WTC11 (cell line): ENCODE measurements at regions not wholly inside any gene's neighbourhood (a gene's known extent, or its start where the extent isn't known, plus 50 kb on each side); places are given as distances from the start of the nearest gene placed in this dataset.

Experiments
- ATAC-seq: fragments of 200-7000 bp; cut with Tn5 transposase; 2 replicates; pipeline ENCODE4 v1.10.0; 2021; ENCODE audit warnings: mild to moderate bottlenecking, moderate library complexity
- CTCF ChIA-PET: fragments of 300-600 bp; sonication (Branson Sonifier 250); formaldehyde crosslinking; loops from one replicate; lab custom pipeline; 2021; ENCODE audit warnings: antibody characterized with exemption; lab: Charles Lee
- POLR2A ChIA-PET: fragments of 350-600 bp; sonication (Branson Sonifier 250); formaldehyde crosslinking; loops from one replicate; lab custom pipeline; 2021; ENCODE audit warnings: antibody characterized with exemption; lab: Charles Lee
- DNase-seq: peaks from one replicate; pipeline ENCODE4 v3.0.0; 2021; ENCODE audit warnings: low spot score
- H3K27ac Mint-ChIP-seq: 2 replicates; pipeline ENCODE4 v1.8.0; 2021; ENCODE audit warnings: mixed read lengths
- H3K27me3 Mint-ChIP-seq: 2 replicates; pipeline ENCODE4 v1.8.0; 2021; ENCODE audit warnings: low read depth, mild to moderate bottlenecking, moderate library complexity, mixed read lengths
- H3K36me3 Mint-ChIP-seq: 2 replicates; pipeline ENCODE4 v1.8.0; 2021; ENCODE audit warnings: mixed read lengths
- H3K4me1 Mint-ChIP-seq: 2 replicates; pipeline ENCODE4 v1.8.0; 2022; ENCODE audit warnings: mixed read lengths
- H3K4me3 Mint-ChIP-seq: 2 replicates; pipeline ENCODE4 v1.8.0; 2021; ENCODE audit warnings: mild to moderate bottlenecking, moderate library complexity, mixed read lengths
- H3K9me3 Mint-ChIP-seq: 2 replicates; pipeline ENCODE4 v1.8.0; 2021; ENCODE audit warnings: mixed read lengths
- ATF1 ChIP-seq: sonication (generic); formaldehyde crosslinking; IDR thresholded peaks from 2 replicates; pipeline ENCODE4 v1.8.1; 2023; ENCODE audit warnings: mild to moderate bottlenecking, moderate library complexity, missing genetic modification reagents
- ATF6 ChIP-seq: sonication (generic); formaldehyde crosslinking; IDR thresholded peaks from 2 replicates; pipeline ENCODE4 v1.8.1; 2023; ENCODE audit warnings: mild to moderate bottlenecking, missing genetic modification reagents
- ELF4 ChIP-seq: sonication (generic); formaldehyde crosslinking; IDR thresholded peaks from 2 replicates; pipeline ENCODE4 v1.8.1; 2022; ENCODE audit warnings: low read depth, mild to moderate bottlenecking, moderate library complexity, missing genetic modification reagents
- FOXJ3 ChIP-seq: sonication (generic); formaldehyde crosslinking; IDR thresholded peaks from 2 replicates; pipeline ENCODE4 v1.9.0; 2021; ENCODE audit warnings: missing genetic modification reagents, mild to moderate bottlenecking, borderline replicate concordance
- FOXK1 ChIP-seq: sonication (generic); formaldehyde crosslinking; IDR thresholded peaks from 2 replicates; pipeline ENCODE4 v1.8.0; 2022; ENCODE audit warnings: mild to moderate bottlenecking, moderate library complexity, missing genetic modification reagents
- GRHL2 ChIP-seq: fragments of 250-450 bp; sonication (Bioruptor Pico); IDR thresholded peaks from 2 replicates; pipeline ENCODE4 v1.8.0; 2022; ENCODE audit warnings: mild to moderate bottlenecking, moderate library complexity; ENCODE audit not compliant: insufficient replicate concordance, severe bottlenecking
- HMGA2 ChIP-seq: fragments of 250-450 bp; sonication (Bioruptor Pico); IDR thresholded peaks from 2 replicates; pipeline ENCODE4 v1.4.0; 2021; ENCODE audit warnings: mild to moderate bottlenecking, moderate library complexity
- KAT7 ChIP-seq: sonication (generic); formaldehyde crosslinking; IDR thresholded peaks from 2 replicates; pipeline ENCODE4 v1.8.1; 2023; ENCODE audit warnings: missing genetic modification reagents, mild to moderate bottlenecking, borderline replicate concordance
- MXD4 ChIP-seq: fragments of 250-450 bp; sonication (Bioruptor Pico); IDR thresholded peaks from 2 replicates; pipeline ENCODE4 v1.8.0; 2021; ENCODE audit warnings: mild to moderate bottlenecking, moderate library complexity, borderline replicate concordance
- NFATC4 ChIP-seq: fragments of 250-450 bp; sonication (Bioruptor Pico); IDR thresholded peaks from 2 replicates; pipeline ENCODE4 v1.9.0; 2021; ENCODE audit warnings: mild to moderate bottlenecking
- NR2C2 ChIP-seq: sonication (generic); formaldehyde crosslinking; IDR thresholded peaks from 2 replicates; pipeline ENCODE4 v1.8.0; 2022; ENCODE audit warnings: mild to moderate bottlenecking, missing genetic modification reagents
- OVOL2 ChIP-seq: fragments of 250-450 bp; sonication (Bioruptor Pico); IDR thresholded peaks from 2 replicates; pipeline ENCODE4 v1.9.0; 2021; ENCODE audit warnings: mild to moderate bottlenecking, borderline replicate concordance
- SP1 ChIP-seq: sonication (generic); formaldehyde crosslinking; conservative IDR thresholded peaks from 2 replicates; pipeline ENCODE4 v1.8.1; 2022; ENCODE audit warnings: missing genetic modification reagents
- TCF7 ChIP-seq: sonication (generic); formaldehyde crosslinking; IDR thresholded peaks from 2 replicates; pipeline ENCODE4 v1.8.0; 2022; ENCODE audit warnings: mild to moderate bottlenecking, low read depth, missing genetic modification reagents, moderate library complexity
- TP53 ChIP-seq: sonication (generic); formaldehyde crosslinking; IDR thresholded peaks from 2 replicates; pipeline ENCODE4 v1.8.1; 2023; ENCODE audit warnings: mild to moderate bottlenecking, missing genetic modification reagents
- ZBTB21 ChIP-seq: sonication (generic); formaldehyde crosslinking; IDR thresholded peaks from 2 replicates; pipeline ENCODE4 v1.8.1; 2023; ENCODE audit warnings: mild to moderate bottlenecking, missing genetic modification reagents, borderline replicate concordance
- ZNF138 ChIP-seq: sonication (generic); formaldehyde crosslinking; conservative IDR thresholded peaks from 2 replicates; pipeline ENCODE4 v1.8.1; 2022; ENCODE audit warnings: mild to moderate bottlenecking, moderate library complexity, missing genetic modification reagents
- ZNF219 ChIP-seq: sonication (generic); formaldehyde crosslinking; IDR thresholded peaks from 2 replicates; pipeline ENCODE4 v1.8.0; 2023; ENCODE audit warnings: missing genetic modification reagents, mild to moderate bottlenecking, borderline replicate concordance
- ZNF416 ChIP-seq: fragments of 250-450 bp; sonication (Bioruptor Pico); IDR thresholded peaks from 2 replicates; pipeline ENCODE4 v1.9.0; 2021; ENCODE audit warnings: mild to moderate bottlenecking, inconsistent platforms
- ZNF423 ChIP-seq: fragments of 250-450 bp; sonication (Bioruptor Pico); IDR thresholded peaks from 2 replicates; pipeline ENCODE4 v2.1.2; 2022; ENCODE audit warnings: mild to moderate bottlenecking, moderate library complexity
- ZNF671 ChIP-seq: fragments of 250-450 bp; sonication (Bioruptor Pico); IDR thresholded peaks from 2 replicates; pipeline ENCODE4 v1.8.0; 2021; ENCODE audit warnings: mild to moderate bottlenecking
- TF ChIP-seq, protein P1 (sequence below): sonication (generic); formaldehyde crosslinking; conservative IDR thresholded peaks from 2 replicates; pipeline ENCODE4 v1.8.1; 2022; ENCODE audit warnings: mild to moderate bottlenecking, missing genetic modification reagents
- TF ChIP-seq, protein P2 (sequence below): sonication (generic); formaldehyde crosslinking; IDR thresholded peaks from 2 replicates; pipeline ENCODE4 v1.8.0; 2023; ENCODE audit warnings: missing genetic modification reagents
- TF ChIP-seq, protein P3 (sequence below): sonication (generic); formaldehyde crosslinking; IDR thresholded peaks from 2 replicates; pipeline ENCODE4 v1.8.1; 2022; ENCODE audit warnings: missing genetic modification reagents, borderline replicate concordance
- TF ChIP-seq, protein P4 (sequence below): sonication (generic); formaldehyde crosslinking; IDR thresholded peaks from 2 replicates; pipeline ENCODE4 v1.8.1; 2022; ENCODE audit warnings: mild to moderate bottlenecking, missing genetic modification reagents, moderate library complexity, borderline replicate concordance

DNA sequence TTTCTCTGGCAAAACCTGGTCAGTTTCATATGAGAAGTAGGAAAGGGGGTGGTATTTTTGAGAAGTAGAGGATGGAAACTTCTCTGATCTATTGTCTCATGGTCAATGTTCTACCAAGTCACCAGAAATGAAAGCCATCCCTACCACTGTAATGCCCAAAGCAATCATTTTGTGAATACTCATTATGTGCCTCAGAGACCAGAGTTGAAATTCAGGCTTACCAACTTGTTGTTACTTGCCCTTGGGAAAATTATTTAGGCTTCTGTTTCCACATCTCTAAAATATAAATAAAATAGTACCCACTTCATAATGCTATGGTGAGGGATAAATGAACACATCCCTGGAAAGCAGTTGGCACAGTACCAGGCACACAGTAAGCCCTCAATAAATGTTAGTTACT is 723.7 kb upstream of the TBX3 start:
- ChIA-PET CTCF (no interaction called here), POLR2A (no interaction called here)
- no peaks in the 10 kb centered on the region for H3K36me3 Mint-ChIP-seq
- peaks cover 43% of the 10 kb centered on the region for H3K4me1 Mint-ChIP-seq
- no peak overlapping the region for H3K4me3 Mint-ChIP-seq
- no peak for DNase-seq
- 0 out of 2 replicates have a peak, but pooled peaks cover 3% of the 10 kb centered on the region for H3K9me3 Mint-ChIP-seq
- H3K27ac Mint-ChIP-seq, result no peak overlapping the region
- TF ChIP-seq ATF1 (CRISPR knock-in tag) (no peak), ZBTB21 (CRISPR knock-in tag) (no peak), ELF4 (no peak), ZNF138 (CRISPR knock-in tag) (no peak), NR2C2 (CRISPR knock-in tag) (no peak)
- TF ChIP-seq, protein P1, sequence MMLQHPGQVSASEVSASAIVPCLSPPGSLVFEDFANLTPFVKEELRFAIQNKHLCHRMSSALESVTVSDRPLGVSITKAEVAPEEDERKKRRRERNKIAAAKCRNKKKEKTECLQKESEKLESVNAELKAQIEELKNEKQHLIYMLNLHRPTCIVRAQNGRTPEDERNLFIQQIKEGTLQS (CRISPR knock-in tag), result no peak
- TF ChIP-seq, protein P2, sequence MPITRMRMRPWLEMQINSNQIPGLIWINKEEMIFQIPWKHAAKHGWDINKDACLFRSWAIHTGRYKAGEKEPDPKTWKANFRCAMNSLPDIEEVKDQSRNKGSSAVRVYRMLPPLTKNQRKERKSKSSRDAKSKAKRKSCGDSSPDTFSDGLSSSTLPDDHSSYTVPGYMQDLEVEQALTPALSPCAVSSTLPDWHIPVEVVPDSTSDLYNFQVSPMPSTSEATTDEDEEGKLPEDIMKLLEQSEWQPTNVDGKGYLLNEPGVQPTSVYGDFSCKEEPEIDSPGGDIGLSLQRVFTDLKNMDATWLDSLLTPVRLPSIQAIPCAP (CRISPR knock-in tag), result no peak
- TF ChIP-seq, all 79 proteins: peak for 0
- no peak for ATAC-seq
- no peaks in the 10 kb centered on the region; the same call in 1 of the 2 replicates for H3K27me3 Mint-ChIP-seq

GRCh38 chr12:115407036-115407435 is 723.1 kb upstream of the TBX3 start:
- no peak for DNase-seq
- H3K9me3 Mint-ChIP-seq, result 0 out of 2 replicates have a peak, but pooled peaks cover 3% of the 10 kb centered on the region
- H3K4me1 Mint-ChIP-seq, result peaks cover 38% of the 10 kb centered on the region
- CTCF ChIA-PET, result no interaction called here
- H3K27ac Mint-ChIP-seq, result no peak overlapping the region
- no peaks in the 10 kb centered on the region for H3K36me3 Mint-ChIP-seq
- TF ChIP-seq, protein P3, sequence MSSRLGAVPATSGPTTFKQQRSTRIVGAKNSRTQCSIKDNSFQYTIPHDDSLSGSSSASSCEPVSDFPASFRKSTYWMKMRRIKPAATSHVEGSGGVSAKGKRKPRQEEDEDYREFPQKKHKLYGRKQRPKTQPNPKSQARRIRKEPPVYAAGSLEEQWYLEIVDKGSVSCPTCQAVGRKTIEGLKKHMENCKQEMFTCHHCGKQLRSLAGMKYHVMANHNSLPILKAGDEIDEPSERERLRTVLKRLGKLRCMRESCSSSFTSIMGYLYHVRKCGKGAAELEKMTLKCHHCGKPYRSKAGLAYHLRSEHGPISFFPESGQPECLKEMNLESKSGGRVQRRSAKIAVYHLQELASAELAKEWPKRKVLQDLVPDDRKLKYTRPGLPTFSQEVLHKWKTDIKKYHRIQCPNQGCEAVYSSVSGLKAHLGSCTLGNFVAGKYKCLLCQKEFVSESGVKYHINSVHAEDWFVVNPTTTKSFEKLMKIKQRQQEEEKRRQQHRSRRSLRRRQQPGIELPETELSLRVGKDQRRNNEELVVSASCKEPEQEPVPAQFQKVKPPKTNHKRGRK (CRISPR knock-in tag), result no peak
- TF ChIP-seq TP53 (CRISPR knock-in tag) (no peak), KAT7 (CRISPR knock-in tag) (no peak), ZNF219 (no peak)
- H3K4me3 Mint-ChIP-seq, result no peak overlapping the region
- POLR2A ChIA-PET, result no interaction called here
- no peaks in the 10 kb centered on the region; the same call in 1 of the 2 replicates for H3K27me3 Mint-ChIP-seq
- no peak for ATAC-seq

GRCh38 chr12:115405471-115405860 is 721.5 kb upstream of the TBX3 start:
- DNase-seq (no peak), ATAC-seq (no peak)
- Mint-ChIP-seq H3K36me3 (no peaks in the 10 kb centered on the region), H3K27me3 (no peaks in the 10 kb centered on the region; the same call in 1 of the 2 replicates), H3K9me3 (0 out of 2 replicates have a peak, but pooled peaks cover 3% of the 10 kb centered on the region), H3K4me1 (peaks cover 22% of the 10 kb centered on the region), H3K27ac (no peak overlapping the region), H3K4me3 (no peak overlapping the region)
- no peak for TF ChIP-seq TCF7
- TF ChIP-seq ZNF416 (CRISPR knock-in tag), result no peak
- no peak for TF ChIP-seq OVOL2 (CRISPR knock-in tag)
- TF ChIP-seq MXD4, result no peak
- TF ChIP-seq, protein P4, sequence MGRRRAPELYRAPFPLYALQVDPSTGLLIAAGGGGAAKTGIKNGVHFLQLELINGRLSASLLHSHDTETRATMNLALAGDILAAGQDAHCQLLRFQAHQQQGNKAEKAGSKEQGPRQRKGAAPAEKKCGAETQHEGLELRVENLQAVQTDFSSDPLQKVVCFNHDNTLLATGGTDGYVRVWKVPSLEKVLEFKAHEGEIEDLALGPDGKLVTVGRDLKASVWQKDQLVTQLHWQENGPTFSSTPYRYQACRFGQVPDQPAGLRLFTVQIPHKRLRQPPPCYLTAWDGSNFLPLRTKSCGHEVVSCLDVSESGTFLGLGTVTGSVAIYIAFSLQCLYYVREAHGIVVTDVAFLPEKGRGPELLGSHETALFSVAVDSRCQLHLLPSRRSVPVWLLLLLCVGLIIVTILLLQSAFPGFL, result no peak
- no peak for TF ChIP-seq FOXJ3 (CRISPR knock-in tag)
- no peak for TF ChIP-seq ZNF671 (CRISPR knock-in tag)
- TF ChIP-seq ATF6 (CRISPR knock-in tag), result no peak
- TF ChIP-seq SP1 (CRISPR knock-in tag), result no peak
- TF ChIP-seq ZNF423 (CRISPR knock-in tag), result no peak
- no peak for TF ChIP-seq HMGA2 (CRISPR knock-in tag)
- no peak for TF ChIP-seq GRHL2 (CRISPR knock-in tag)
- TF ChIP-seq NFATC4, result no peak
- TF ChIP-seq FOXK1 (CRISPR knock-in tag), result no peak
- ChIA-PET POLR2A (no interaction called here), CTCF (no interaction called here)
